ENCODE measurements at regions not wholly inside any gene's neighbourhood (a gene's known extent, or its start where the extent isn't known, plus 50 kb on each side); places are given as distances from the start of the nearest gene placed in this dataset.

GRCh38 chr6:115415378-115415777 lies 645.3 kb downstream of the FRK start:
- TF ChIP-seq, protein P1, sequence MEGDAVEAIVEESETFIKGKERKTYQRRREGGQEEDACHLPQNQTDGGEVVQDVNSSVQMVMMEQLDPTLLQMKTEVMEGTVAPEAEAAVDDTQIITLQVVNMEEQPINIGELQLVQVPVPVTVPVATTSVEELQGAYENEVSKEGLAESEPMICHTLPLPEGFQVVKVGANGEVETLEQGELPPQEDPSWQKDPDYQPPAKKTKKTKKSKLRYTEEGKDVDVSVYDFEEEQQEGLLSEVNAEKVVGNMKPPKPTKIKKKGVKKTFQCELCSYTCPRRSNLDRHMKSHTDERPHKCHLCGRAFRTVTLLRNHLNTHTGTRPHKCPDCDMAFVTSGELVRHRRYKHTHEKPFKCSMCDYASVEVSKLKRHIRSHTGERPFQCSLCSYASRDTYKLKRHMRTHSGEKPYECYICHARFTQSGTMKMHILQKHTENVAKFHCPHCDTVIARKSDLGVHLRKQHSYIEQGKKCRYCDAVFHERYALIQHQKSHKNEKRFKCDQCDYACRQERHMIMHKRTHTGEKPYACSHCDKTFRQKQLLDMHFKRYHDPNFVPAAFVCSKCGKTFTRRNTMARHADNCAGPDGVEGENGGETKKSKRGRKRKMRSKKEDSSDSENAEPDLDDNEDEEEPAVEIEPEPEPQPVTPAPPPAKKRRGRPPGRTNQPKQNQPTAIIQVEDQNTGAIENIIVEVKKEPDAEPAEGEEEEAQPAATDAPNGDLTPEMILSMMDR (conservative IDR thresholded peaks at IDR 0.05; ENCODE audit: low read depth, low read length): no peak
- no peak for TF ChIP-seq EZH2 (IDR thresholded peaks at IDR 0.05; ENCODE audit: borderline replicate concordance, low read depth, low read length, poor library complexity, severe bottlenecking)

Measured in A673 (cell line).